Nephron progenitor cell (in vitro differentiated cells): ENCODE measurements at regions not wholly inside any gene's neighbourhood (a gene's known extent, or its start where the extent isn't known, plus 50 kb on each side); places are given as distances from the start of the nearest gene placed in this dataset.

Experiments
- DNase-seq: peaks from one replicate; pipeline ENCODE4 v3.0.0; 2021
- H3K27ac Mint-ChIP-seq: 2 replicates; pipeline ENCODE4 v1.8.0; 2021; ENCODE audit warnings: mild to moderate bottlenecking, moderate library complexity, mixed read lengths
- H3K27me3 Mint-ChIP-seq: 2 replicates; pipeline ENCODE4 v1.8.0; 2021; ENCODE audit warnings: mild to moderate bottlenecking, low read depth, mixed read lengths; ENCODE audit not compliant: poor library complexity
- H3K36me3 Mint-ChIP-seq: 2 replicates; pipeline ENCODE4 v1.8.0; 2021; ENCODE audit warnings: low read depth, mixed read lengths
- H3K4me1 Mint-ChIP-seq: 2 replicates; pipeline ENCODE4 v1.8.0; 2021; ENCODE audit warnings: mixed read lengths
- H3K4me3 Mint-ChIP-seq: 2 replicates; pipeline ENCODE4 v1.8.0; 2021; ENCODE audit warnings: mild to moderate bottlenecking, moderate library complexity, mixed read lengths
- H3K9me3 Mint-ChIP-seq: 2 replicates; pipeline ENCODE4 v1.8.0; 2021; ENCODE audit warnings: mild to moderate bottlenecking, moderate library complexity, mixed read lengths
- TF ChIP-seq, protein P1 (sequence below): fragments of 200-600 bp; sonication (generic); IDR thresholded peaks from 2 replicates; pipeline ENCODE4 v1.5.0; 2021; ENCODE audit warnings: antibody characterized with exemption

DNA sequence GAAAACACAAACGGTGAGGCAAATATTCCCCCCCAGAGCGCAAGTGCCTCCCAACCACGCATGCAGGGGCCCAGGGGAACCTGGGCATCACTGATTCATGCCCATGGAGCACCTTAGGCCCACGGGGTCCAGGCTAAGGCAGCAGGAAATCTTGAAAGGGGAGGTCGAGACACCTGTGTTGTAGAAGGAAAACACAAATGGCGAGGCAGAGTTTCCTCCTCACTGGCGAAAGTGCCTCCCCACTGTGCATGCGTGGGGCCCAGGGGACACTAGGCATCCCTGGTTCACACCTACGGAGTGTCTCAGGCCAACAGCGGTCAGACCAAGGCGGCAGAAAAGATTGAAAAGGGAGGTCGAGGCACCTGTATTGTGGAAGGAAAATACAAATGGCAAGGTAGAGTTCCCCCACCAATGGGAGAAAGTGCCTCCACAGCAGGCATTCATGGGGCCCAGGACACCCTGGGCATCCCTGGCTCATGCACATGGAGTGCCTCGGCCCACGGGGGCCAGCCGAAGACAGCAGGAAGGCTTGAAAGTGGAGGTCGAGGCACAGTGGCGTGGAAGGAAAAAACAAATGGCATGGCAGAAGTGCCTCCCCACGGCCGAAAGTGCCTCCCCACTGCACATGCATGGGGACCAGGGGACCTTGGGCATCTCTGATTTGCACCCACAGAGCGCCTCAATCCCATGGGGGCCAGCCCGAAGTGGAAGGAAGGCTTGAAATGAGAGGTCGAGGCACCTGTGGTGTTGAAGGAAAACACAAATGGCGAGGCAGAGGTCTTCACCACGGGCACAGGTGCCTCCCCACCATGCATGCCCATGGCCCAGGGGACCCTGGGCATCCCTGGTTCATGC is 368.8 kb downstream of the ALG10 start:
- H3K4me1 Mint-ChIP-seq: no peaks in the 10 kb centered on the region
- TF ChIP-seq, protein P1, sequence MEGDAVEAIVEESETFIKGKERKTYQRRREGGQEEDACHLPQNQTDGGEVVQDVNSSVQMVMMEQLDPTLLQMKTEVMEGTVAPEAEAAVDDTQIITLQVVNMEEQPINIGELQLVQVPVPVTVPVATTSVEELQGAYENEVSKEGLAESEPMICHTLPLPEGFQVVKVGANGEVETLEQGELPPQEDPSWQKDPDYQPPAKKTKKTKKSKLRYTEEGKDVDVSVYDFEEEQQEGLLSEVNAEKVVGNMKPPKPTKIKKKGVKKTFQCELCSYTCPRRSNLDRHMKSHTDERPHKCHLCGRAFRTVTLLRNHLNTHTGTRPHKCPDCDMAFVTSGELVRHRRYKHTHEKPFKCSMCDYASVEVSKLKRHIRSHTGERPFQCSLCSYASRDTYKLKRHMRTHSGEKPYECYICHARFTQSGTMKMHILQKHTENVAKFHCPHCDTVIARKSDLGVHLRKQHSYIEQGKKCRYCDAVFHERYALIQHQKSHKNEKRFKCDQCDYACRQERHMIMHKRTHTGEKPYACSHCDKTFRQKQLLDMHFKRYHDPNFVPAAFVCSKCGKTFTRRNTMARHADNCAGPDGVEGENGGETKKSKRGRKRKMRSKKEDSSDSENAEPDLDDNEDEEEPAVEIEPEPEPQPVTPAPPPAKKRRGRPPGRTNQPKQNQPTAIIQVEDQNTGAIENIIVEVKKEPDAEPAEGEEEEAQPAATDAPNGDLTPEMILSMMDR: no peak
- H3K36me3 Mint-ChIP-seq: no peaks in the 10 kb centered on the region
- H3K27me3 Mint-ChIP-seq: peaks cover 5% of the 10 kb centered on the region
- H3K27ac Mint-ChIP-seq: no peak overlapping the region
- DNase-seq: no peak
- H3K4me3 Mint-ChIP-seq: no peak overlapping the region
- peaks cover 94% of the 10 kb centered on the region for H3K9me3 Mint-ChIP-seq

DNA sequence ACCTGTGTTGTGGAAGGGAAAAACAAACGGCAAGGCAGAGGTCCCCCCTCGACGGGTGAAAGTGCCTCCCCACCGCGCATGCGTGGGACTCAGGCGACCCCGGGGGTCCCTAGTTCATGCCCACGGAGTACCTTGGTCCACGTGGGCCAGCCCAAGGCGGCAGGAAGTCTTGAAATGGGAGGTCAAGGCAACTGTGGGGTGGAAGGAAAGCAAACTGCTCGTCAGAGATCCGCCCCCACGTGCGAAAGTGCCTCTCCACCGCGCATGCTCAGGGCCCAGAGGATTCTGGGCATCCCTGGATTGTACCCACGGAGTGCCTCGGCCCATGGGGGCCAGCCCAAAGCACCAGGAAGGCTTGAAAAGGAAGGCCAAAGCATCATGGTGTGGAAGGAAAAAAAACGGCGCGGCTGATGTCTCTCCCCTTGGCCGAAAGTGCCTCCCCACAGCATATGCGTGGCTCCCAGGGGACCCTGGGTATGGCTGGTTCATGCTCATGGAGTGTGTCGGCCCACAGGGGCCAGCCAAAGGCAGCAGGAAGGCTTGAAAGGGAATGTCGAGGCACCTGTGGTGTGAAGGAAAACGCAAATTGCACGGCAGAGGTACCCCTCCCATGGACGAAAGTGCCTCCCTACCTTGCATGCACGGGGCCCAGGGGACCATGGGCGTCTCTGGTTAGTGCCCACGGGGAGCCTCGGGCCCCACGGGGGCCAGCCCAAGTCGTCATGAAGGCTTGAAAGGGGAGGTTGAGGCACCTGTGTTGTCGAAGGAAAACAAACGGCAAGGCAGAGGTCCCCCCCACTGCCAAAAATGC is 369.7 kb downstream of the ALG10 start:
- no peak overlapping the region for H3K27ac Mint-ChIP-seq
- peaks cover 8% of the 10 kb centered on the region for H3K27me3 Mint-ChIP-seq
- no peak overlapping the region for H3K4me3 Mint-ChIP-seq
- DNase-seq: no peak
- TF ChIP-seq, protein P1: no peak
- H3K36me3 Mint-ChIP-seq: no peaks in the 10 kb centered on the region
- peaks cover 94% of the 10 kb centered on the region for H3K9me3 Mint-ChIP-seq
- H3K4me1 Mint-ChIP-seq: no peaks in the 10 kb centered on the region

DNA sequence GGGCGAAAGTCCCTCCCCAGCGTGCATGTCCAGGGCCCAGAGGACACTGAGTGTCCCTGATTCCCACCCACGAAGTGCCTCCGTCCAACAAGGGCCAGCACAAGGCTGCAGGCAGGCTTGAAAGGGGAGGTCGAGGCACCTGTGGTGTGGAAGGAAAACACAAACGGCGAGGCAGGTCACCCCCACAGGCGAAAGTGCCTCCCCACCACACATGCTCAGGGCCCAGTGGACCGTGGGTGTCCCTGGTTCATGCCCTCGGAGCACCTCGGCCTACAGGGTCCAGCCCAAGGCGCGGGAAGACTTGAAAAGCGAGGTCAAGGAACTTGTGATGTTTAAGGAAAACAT is 370.4 kb downstream of the ALG10 start:
- H3K36me3 Mint-ChIP-seq: no peaks in the 10 kb centered on the region

DNA sequence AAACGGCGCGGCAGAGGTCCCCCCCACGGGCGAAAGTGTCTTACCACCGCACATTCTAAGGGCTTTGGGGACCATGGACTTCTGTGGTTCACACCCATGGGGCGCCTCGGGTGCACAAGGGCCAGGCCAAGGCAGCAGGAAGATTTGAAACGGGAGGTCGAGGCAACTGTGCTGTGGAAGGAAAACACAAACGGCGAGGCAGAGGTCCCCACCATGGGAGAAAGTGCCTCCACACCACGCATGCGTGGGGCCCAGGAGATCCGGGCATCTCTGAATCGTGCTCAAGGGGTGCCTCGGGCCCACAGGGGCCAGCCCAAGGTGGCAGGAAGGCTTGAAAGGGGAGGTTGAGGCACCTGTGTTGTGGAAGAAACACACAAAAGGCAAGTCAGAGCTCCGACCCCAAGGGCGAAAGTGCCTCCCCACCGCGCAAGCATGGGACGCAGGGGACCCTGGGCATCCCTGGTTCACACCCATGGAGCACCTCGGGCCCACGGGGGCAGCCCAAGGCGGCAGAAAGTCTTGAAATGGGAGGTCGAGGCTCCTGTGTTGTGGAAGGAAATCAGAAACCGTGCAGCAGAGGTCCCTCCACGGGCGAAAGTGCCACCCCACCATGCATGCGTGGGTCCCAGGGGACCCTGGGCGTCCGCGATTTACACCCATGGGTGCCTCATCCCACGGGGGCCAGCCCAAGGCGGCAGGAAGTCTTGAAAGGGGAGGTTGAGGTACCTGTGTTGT is 371.0 kb downstream of the ALG10 start:
- Mint-ChIP-seq H3K27ac (no peak overlapping the region), H3K4me1 (no peaks in the 10 kb centered on the region), H3K9me3 (peaks cover 97% of the 10 kb centered on the region), H3K36me3 (no peaks in the 10 kb centered on the region), H3K27me3 (peaks cover 8% of the 10 kb centered on the region), H3K4me3 (no peak overlapping the region)
- TF ChIP-seq, protein P1: no peak
- DNase-seq: no peak

More for the DNA sequence above, 370.4 kb downstream of the ALG10 start:
- peaks cover 97% of the 10 kb centered on the region for H3K9me3 Mint-ChIP-seq
- no peak overlapping the region for H3K27ac Mint-ChIP-seq
- DNase-seq: no peak
- no peaks in the 10 kb centered on the region for H3K4me1 Mint-ChIP-seq
- TF ChIP-seq, protein P1: no peak
- peaks cover 8% of the 10 kb centered on the region for H3K27me3 Mint-ChIP-seq
- H3K4me3 Mint-ChIP-seq: no peak overlapping the region

DNA sequence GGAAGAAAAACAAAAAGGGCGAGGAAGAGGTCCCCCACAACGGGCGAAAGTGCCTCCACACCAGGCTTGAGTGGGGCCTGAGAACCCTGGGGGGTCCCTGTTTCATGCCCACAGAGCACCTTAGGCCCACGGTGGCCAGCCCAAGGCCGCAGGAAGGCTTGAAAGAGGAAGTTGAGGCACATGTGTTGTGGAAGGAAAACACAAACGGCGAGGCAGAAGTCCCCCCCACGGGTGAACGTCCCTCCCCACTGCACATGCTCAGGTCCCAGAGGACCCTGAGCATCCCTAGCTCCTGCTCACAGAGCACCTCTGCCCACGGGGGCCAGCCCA is 371.5 kb downstream of the ALG10 start:
- H3K4me3 Mint-ChIP-seq: no peak overlapping the region
- H3K36me3 Mint-ChIP-seq: no peaks in the 10 kb centered on the region
- H3K27me3 Mint-ChIP-seq: peaks cover 8% of the 10 kb centered on the region
- H3K27ac Mint-ChIP-seq: no peak overlapping the region
- peaks cover 96% of the 10 kb centered on the region for H3K9me3 Mint-ChIP-seq
- H3K4me1 Mint-ChIP-seq: no peaks in the 10 kb centered on the region
- no peak for DNase-seq
- TF ChIP-seq, protein P1: no peak
